IMR-90 (cell line): ENCODE measurements at regions not wholly inside any gene's neighbourhood (a gene's known extent, or its start where the extent isn't known, plus 50 kb on each side); places are given as distances from the start of the nearest gene placed in this dataset.

Experiments
- ATAC-seq: fragments of 200-7000 bp; cut with Tn5 transposase; 2 replicates; pipeline ENCODE4 v1.9.1; 2020; ENCODE audit warnings: low read depth, mild to moderate bottlenecking, moderate library complexity
- BruUV-seq: library from RNA; stranded (reverse); fragments of 400-500 nt; replicated peaks from 2 replicates; lab custom pipeline; 2021; lab: Mats Ljungman, UMichigan
- CTCF ChIA-PET: fragments of 300-600 bp; formaldehyde crosslinking; extraction: SDS; loops from one replicate; lab custom pipeline; 2021; ENCODE audit warnings: antibody characterized with exemption; lab: Yijun Ruan, JAX
- POLR2A ChIA-PET: fragments of 300-600 bp; sonication (Branson Sonifier 250); formaldehyde crosslinking; loops from one replicate; lab custom pipeline; 2022; ENCODE audit warnings: antibody characterized with exemption; ENCODE audit not compliant: unreplicated experiment; lab: Charles Lee
- DNase-seq: peaks from one replicate; pipeline ENCODE4 v3.0.0; 2013
- H2AFZ ChIP-seq: replicated peaks from 2 replicates; pipeline ENCODE3; 2013; ENCODE audit warnings: low read length, mild to moderate bottlenecking; ENCODE audit not compliant: poor library complexity
- H2AK5ac ChIP-seq: 2 replicates; pipeline ENCODE4 v1.6.1; 2013; ENCODE audit warnings: low read depth, low read length, inconsistent platforms
- H2AK9ac ChIP-seq: replicated peaks from 2 replicates; pipeline ENCODE3; 2013; ENCODE audit warnings: mild to moderate bottlenecking, low read depth, low read length, moderate library complexity; ENCODE audit not compliant: poor library complexity
- H2BK120ac ChIP-seq: 2 replicates; pipeline ENCODE4 v1.6.1; 2013; ENCODE audit warnings: low read depth, low read length, inconsistent platforms
- H2BK15ac ChIP-seq: 3 replicates; pipeline ENCODE4 v1.6.1; 2013; ENCODE audit warnings: low read depth, low read length, inconsistent platforms
- H2BK20ac ChIP-seq: 2 replicates; pipeline ENCODE4 v1.6.1; 2013; ENCODE audit warnings: low read depth, mild to moderate bottlenecking, inconsistent platforms, low read length, moderate library complexity
- H2BK5ac ChIP-seq: 2 replicates; pipeline ENCODE4 v1.6.1; 2013; ENCODE audit warnings: mild to moderate bottlenecking, low read depth, low read length, inconsistent platforms; ENCODE audit not compliant: poor library complexity, severe bottlenecking
- H3K14ac ChIP-seq: replicated peaks from 2 replicates; pipeline ENCODE4 v1.6.1; 2013; ENCODE audit warnings: low read depth, low read length, inconsistent platforms
- H3K18ac ChIP-seq: 2 replicates; pipeline ENCODE4 v1.6.1; 2013; ENCODE audit warnings: low read depth, low read length, control low read depth
- H3K23ac ChIP-seq: 2 replicates; pipeline ENCODE4 v1.6.1; 2013; ENCODE audit warnings: low read depth, low read length, inconsistent platforms
- H3K27ac ChIP-seq: 2 replicates; pipeline ENCODE4 v1.5.1; 2013; ENCODE audit warnings: mild to moderate bottlenecking, control low read depth, low read length; ENCODE audit not compliant: insufficient read depth
- H3K27me3 ChIP-seq: 2 replicates; pipeline ENCODE4 v1.6.1; 2013; ENCODE audit warnings: low read length; ENCODE audit not compliant: control insufficient read depth, insufficient read depth
- H3K36me3 ChIP-seq: 2 replicates; pipeline ENCODE4 v1.6.1; 2013; ENCODE audit warnings: low read length, mixed read lengths; ENCODE audit not compliant: control insufficient read depth, insufficient read depth
- H3K4ac ChIP-seq: 2 replicates; pipeline ENCODE4 v1.6.1; 2013; ENCODE audit warnings: low read depth, low read length, inconsistent platforms
- H3K4me1 ChIP-seq: 2 replicates; pipeline ENCODE4 v1.6.1; 2013; ENCODE audit warnings: low read length, mixed read lengths; ENCODE audit not compliant: control insufficient read depth, insufficient read depth
- H3K4me2 ChIP-seq: 2 replicates; pipeline ENCODE4 v1.6.1; 2013; ENCODE audit warnings: low read depth, mild to moderate bottlenecking, control low read depth, low read length, moderate library complexity
- H3K4me3 ChIP-seq: 2 replicates; pipeline ENCODE4 v1.5.1; 2013; ENCODE audit warnings: low read depth, mild to moderate bottlenecking, control low read depth, low read length, moderate library complexity; ENCODE audit not compliant: insufficient read depth
- H3K56ac ChIP-seq: 2 replicates; pipeline ENCODE4 v1.6.1; 2013; ENCODE audit warnings: low read length, inconsistent platforms; ENCODE audit not compliant: insufficient read depth; ENCODE audit errors: extremely low read depth
- H3K79me1 ChIP-seq, 2 experiments: 2 replicates each; pipeline ENCODE4 v1.6.1; 2013; ENCODE audit warnings: low read length in 2 of 2, inconsistent platforms in 1 of 2, low read depth in 1 of 2
- H3K9ac ChIP-seq: 2 replicates; pipeline ENCODE4 v1.6.1; 2013; ENCODE audit warnings: low read depth, low read length, control low read depth
- H3K9me1 ChIP-seq: 2 replicates; pipeline ENCODE4 v1.6.1; 2013; ENCODE audit warnings: low read length, inconsistent platforms; ENCODE audit not compliant: insufficient read depth
- H3K9me3 ChIP-seq: 2 replicates; pipeline ENCODE4 v1.6.1; 2013; ENCODE audit warnings: low read length; ENCODE audit not compliant: control insufficient read depth, insufficient read depth
- H4K20me1 ChIP-seq: 2 replicates; pipeline ENCODE4 v1.6.1; 2013; ENCODE audit warnings: low read length, inconsistent platforms; ENCODE audit not compliant: insufficient read depth
- H4K5ac ChIP-seq: 2 replicates; pipeline ENCODE4 v1.6.1; 2013; ENCODE audit warnings: mild to moderate bottlenecking, low read depth, low read length, control low read depth
- H4K8ac ChIP-seq, 2 experiments: 2 replicates each; pipeline ENCODE4 v1.6.1; 2013; ENCODE audit warnings: low read depth in 2 of 2, low read length in 2 of 2, control low read depth in 1 of 2, inconsistent platforms in 1 of 2
- H4K91ac ChIP-seq: 2 replicates; pipeline ENCODE4 v1.6.1; 2013; ENCODE audit warnings: low read depth, low read length, inconsistent platforms; ENCODE audit not compliant: insufficient read depth
- CTCF ChIP-seq: conservative IDR thresholded peaks from 2 replicates; pipeline ENCODE4 v1.5.1; 2012; ENCODE audit warnings: mild to moderate bottlenecking, low read depth, low read length, improper control_type of control experiment
- ELK1 ChIP-seq: fragments of 150-350 bp; IDR thresholded peaks from 2 replicates; pipeline ENCODE4 v1.6.1; 2016; ENCODE audit warnings: low read depth, mild to moderate bottlenecking, low read length, moderate library complexity, borderline replicate concordance
- WGBS, 2 experiments: methylation state at CpG; one replicate each; pipeline versions ENCODE4 v1.1.5 to v1.1.7; 2013; ENCODE audit warnings: missing lambda C conversion rate in 2 of 2; ENCODE audit not compliant: insufficient read length in 1 of 2; ENCODE audit errors: extremely low coverage in 2 of 2; 5-methylcytosine and 5-hydroxymethylcytosine counted together
- dilution Hi-C: fragments of 300-500 bp; cut with HindIII; formaldehyde crosslinking; loops from one replicate; pipeline ENCODE4 v1.14.3; 2018; ENCODE audit warnings: low sequenced_read_pairs; ENCODE audit not compliant: unreplicated experiment
- in situ Hi-C: fragments of 300-500 bp; cut with MboI; formaldehyde crosslinking; loops from 3 replicates; pipeline ENCODE4 v1.14.3; 2019; ENCODE audit warnings: low sequenced_read_pairs, inconsistent platforms, mixed read lengths
- intact Hi-C: fragments of 100-400 bp; cut with micrococcal nuclease; formaldehyde crosslinking; loops from 2 replicates; pipeline ENCODE4 v1.10.0; 2022

- Histone ChIP-seq H2AK5ac (no peak overlapping the region), H2BK5ac (no peak overlapping the region), H3K27ac (no peak overlapping the region), H2BK120ac (no peak overlapping the region), H2BK20ac (no peak overlapping the region), H3K14ac (no peak overlapping the region), H3K9me1 (no peaks in the 10 kb centered on the region), H3K23ac (no peak overlapping the region), H4K5ac (no peak overlapping the region), H3K4me1 (no peaks in the 10 kb centered on the region), H3K9me3 (no peaks in the 10 kb centered on the region), H3K4me3 (no peak overlapping the region), H3K18ac (no peak overlapping the region), H3K36me3 (no peaks in the 10 kb centered on the region), H3K4ac (no peak overlapping the region), H3K9ac (no peak overlapping the region), H2AK9ac (no peak overlapping the region), H3K27me3 (no peaks in the 10 kb centered on the region), H3K56ac (no peak overlapping the region), H3K79me1 (no peaks in the 10 kb centered on the region), H2AFZ (no peak overlapping the region), H2BK15ac (no peak overlapping the region), H4K91ac (no peak overlapping the region), H4K8ac (no peak overlapping the region), H4K20me1 (no peaks in the 10 kb centered on the region), H3K4me2 (no peak overlapping the region)
- dilution Hi-C loops: no loop called here
- ChIA-PET POLR2A (no interaction called here), CTCF (no interaction called here)
- no CpG with 5 or more reads among the region's 4 CpGs for WGBS, 2 experiments
- BruUV-seq: no TSS peak
- DNase-seq (peak; percentile 1), ATAC-seq (no peak)
- in situ Hi-C loops: no loop called here
- no peak for TF ChIP-seq ELK1
- peak; percentile 24 for TF ChIP-seq CTCF
- intact Hi-C loops: no loop called here
Measured at GRCh38 chr1:68819190-68819829, 322.4 kb upstream of the DEPDC1 start.
